H1 (cell line): ENCODE measurements at regions not wholly inside any gene's neighbourhood (a gene's known extent, or its start where the extent isn't known, plus 50 kb on each side); places are given as distances from the start of the nearest gene placed in this dataset.

Source experiments
- JUND ChIP-seq: IDR thresholded peaks from 2 replicates; pipeline ENCODE4 v1.6.1; 2011; ENCODE audit warnings: mild to moderate bottlenecking, improper control_type of control experiment, low read length
- ZNF274 ChIP-seq: IDR thresholded peaks from 2 replicates; pipeline ENCODE4 v1.7.0; 2012; ENCODE audit warnings: low read length, borderline replicate concordance; ENCODE audit errors: extremely low read depth

GRCh38 chr20:22908944-22909343 is 126.2 kb upstream of the SSTR4 start:
- TF ChIP-seq ZNF274 (no peak), JUND (no peak)
